Bronchial epithelial cell (primary cell): ENCODE measurements at regions not wholly inside any gene's neighbourhood (a gene's known extent, or its start where the extent isn't known, plus 50 kb on each side); places are given as distances from the start of the nearest gene placed in this dataset.

ENCODE experiments used
- DNase-seq: peaks from one replicate; pipeline ENCODE4 v3.0.0-alpha.2; 2010; ENCODE audit warnings: low read depth
- FAIRE-seq: peaks from 2 replicates; lab custom pipeline; 2011; peaks lifted over from hg19 to GRCh38; lab: Jason Lieb, UNC
- H3K27me3 ChIP-seq: 2 replicates; pipeline ENCODE4 v1.5.1; 2011; ENCODE audit warnings: low read length; ENCODE audit not compliant: control insufficient read depth, insufficient read depth
- H3K36me3 ChIP-seq: 2 replicates; pipeline ENCODE4 v1.5.1; 2011; ENCODE audit warnings: low read length; ENCODE audit not compliant: control insufficient read depth, insufficient read depth
- H3K4me3 ChIP-seq: 2 replicates; pipeline ENCODE4 v1.5.1; 2011; ENCODE audit warnings: mild to moderate bottlenecking, low read depth, low read length, control low read depth
- CTCF ChIP-seq: IDR thresholded peaks from 2 replicates; pipeline ENCODE4 v1.5.1; 2011; ENCODE audit warnings: mild to moderate bottlenecking, moderate library complexity, low read length, control low read depth, inconsistent platforms; ENCODE audit not compliant: insufficient read depth, severe bottlenecking

DNA sequence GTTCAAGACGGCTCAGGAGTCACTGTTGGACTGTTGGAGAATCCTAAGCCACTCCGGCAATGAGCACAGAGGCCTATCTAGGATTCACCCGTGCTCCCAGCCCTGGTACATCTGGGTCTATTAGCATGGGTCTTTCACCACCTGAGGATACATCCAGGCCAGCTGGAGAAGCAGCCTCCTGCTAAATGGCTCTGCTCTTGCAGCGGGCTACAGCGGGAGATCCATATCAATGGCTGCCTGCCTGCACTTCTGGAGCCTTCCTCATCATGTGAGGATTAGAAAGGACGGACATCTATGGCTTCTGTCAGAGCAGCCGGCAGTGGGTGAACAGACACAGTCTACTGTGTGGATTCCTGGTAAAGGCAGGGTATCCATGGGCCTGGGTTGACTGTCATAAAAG, 357.4 kb downstream of the MLLT3 start:
- no peak for DNase-seq
- no peaks in the 10 kb centered on the region for H3K27me3 ChIP-seq
- no peak for FAIRE-seq
- H3K36me3 ChIP-seq = no peaks in the 10 kb centered on the region
- no peak for TF ChIP-seq CTCF
- H3K4me3 ChIP-seq = no peak overlapping the region

DNA sequence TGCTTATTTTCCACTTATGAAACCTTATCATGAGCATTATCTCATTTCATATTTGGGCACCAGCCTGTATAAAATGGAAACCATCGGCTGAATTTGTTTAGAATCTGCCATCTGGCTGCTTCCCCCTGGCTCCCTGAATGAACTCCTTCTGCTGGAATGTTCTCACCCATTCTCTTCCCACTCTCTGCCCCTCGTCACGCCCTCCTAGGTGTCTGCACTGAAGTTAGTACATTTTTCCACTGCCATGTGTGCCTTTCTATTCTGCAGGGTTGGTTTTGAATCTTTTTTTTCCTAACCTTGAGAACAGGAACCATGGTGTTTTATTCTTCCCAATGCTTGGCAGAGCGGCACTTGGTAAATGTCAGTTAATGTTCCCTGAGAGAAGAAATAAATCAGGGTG, 359.7 kb downstream of the MLLT3 start:
- Histone ChIP-seq H3K27me3 (no peaks in the 10 kb centered on the region), H3K4me3 (no peak overlapping the region), H3K36me3 (no peaks in the 10 kb centered on the region)
- FAIRE-seq (no peak), DNase-seq (no peak)
- no peak for TF ChIP-seq CTCF

- DNase-seq (peak; percentile 35), FAIRE-seq (no peak)
- no peak for TF ChIP-seq CTCF
- H3K27me3 ChIP-seq = no peaks in the 10 kb centered on the region
- no peak overlapping the region for H3K4me3 ChIP-seq
- H3K36me3 ChIP-seq = no peaks in the 10 kb centered on the region
Observed at GRCh38 chr9:20256284-20256948, 365.9 kb downstream of the MLLT3 start.

DNA sequence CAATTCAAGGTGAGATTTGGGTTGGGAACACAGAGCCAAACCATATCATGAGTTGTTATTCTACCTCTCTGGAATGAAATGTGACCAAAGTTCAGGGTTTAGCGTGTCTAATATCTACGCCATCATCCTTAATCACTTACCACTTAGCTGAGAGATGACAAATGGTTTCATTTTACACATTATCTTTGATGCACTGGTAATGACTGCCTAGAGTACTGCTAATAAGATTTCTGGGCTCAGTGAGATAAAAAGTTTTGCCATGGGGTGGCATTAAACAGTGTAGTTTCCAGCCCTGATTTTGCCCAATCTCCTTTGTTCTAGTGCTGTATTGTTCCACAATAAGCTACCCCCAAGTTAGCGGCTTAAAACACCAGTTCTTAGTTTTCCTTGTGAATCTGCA, 367.2 kb downstream of the MLLT3 start:
- Histone ChIP-seq H3K4me3 (no peak overlapping the region), H3K27me3 (no peaks in the 10 kb centered on the region), H3K36me3 (no peaks in the 10 kb centered on the region)
- peak; percentile 36 for FAIRE-seq
- no peak for TF ChIP-seq CTCF
- peak; percentile 47 for DNase-seq

DNA sequence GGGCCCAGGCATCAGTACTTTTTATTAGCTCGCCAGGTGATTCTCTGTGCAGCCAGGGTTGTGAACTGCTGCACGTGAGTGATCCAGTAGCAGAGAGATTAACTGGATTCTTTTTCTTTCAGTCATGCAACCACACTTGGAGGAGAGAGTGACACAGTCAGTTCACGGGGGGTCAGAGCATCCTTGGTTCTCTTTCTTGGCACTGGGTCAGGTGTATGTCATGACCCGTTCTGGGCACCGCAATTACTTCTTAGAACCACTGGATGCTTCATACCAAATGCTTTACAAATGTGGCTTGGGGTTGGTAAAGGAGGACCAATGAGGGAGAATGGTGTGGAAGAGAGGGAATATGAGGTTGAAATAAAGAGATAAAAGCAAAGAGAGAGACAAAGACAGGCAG, 368.7 kb downstream of the MLLT3 start:
- DNase-seq (no peak), FAIRE-seq (no peak)
- TF ChIP-seq CTCF = no peak
- Histone ChIP-seq H3K27me3 (no peaks in the 10 kb centered on the region), H3K4me3 (no peak overlapping the region), H3K36me3 (no peaks in the 10 kb centered on the region)

GRCh38 chr9:20252778-20253177, 369.5 kb downstream of the MLLT3 start:
- no peak for FAIRE-seq
- DNase-seq = no peak
- no peak for TF ChIP-seq CTCF
- H3K4me3 ChIP-seq = no peak overlapping the region
- no peaks in the 10 kb centered on the region for H3K36me3 ChIP-seq
- H3K27me3 ChIP-seq = no peaks in the 10 kb centered on the region
